GM12878 (cell line): ENCODE measurements at regions not wholly inside any gene's neighbourhood (a gene's known extent, or its start where the extent isn't known, plus 50 kb on each side); places are given as distances from the start of the nearest gene placed in this dataset.

Source experiments
- ATF7 ChIP-seq: fragments of 450-650 bp; IDR thresholded peaks from 2 replicates; pipeline ENCODE4 v1.6.1; 2016; ENCODE audit warnings: low read depth, mild to moderate bottlenecking
- CEBPB ChIP-seq, 2 experiments: fragments of 150-350 bp in 1 of 2; IDR thresholded peaks; 2 replicates each; pipeline ENCODE4 v1.6.1; 2012 to 2014; ENCODE audit warnings: low read depth in 2 of 2, low read length in 2 of 2, borderline replicate concordance in 1 of 2, inconsistent platforms in 1 of 2
- CHD2 ChIP-seq: IDR thresholded peaks from 2 replicates; pipeline ENCODE4 v1.6.1; 2011; ENCODE audit warnings: low read depth, low read length, improper control_type of control experiment, borderline replicate concordance
- EED ChIP-seq: sonication (generic); IDR thresholded peaks from 2 replicates; pipeline ENCODE4 v1.6.1; 2016; ENCODE audit warnings: antibody characterized with exemption, low read depth
- PAX8 ChIP-seq: fragments of 450-650 bp; IDR thresholded peaks from 2 replicates; pipeline ENCODE4 v1.6.1; 2017; ENCODE audit warnings: mild to moderate bottlenecking, moderate library complexity
- TCF12 ChIP-seq: IDR thresholded peaks from 2 replicates; pipeline ENCODE4 v1.6.1; 2011; ENCODE audit warnings: low read depth, mild to moderate bottlenecking, low read length
- TF ChIP-seq, protein P1 (sequence below): IDR thresholded peaks from 2 replicates; pipeline ENCODE4 v1.6.1; 2012; ENCODE audit warnings: improper control_type of control experiment, low read depth, low read length; ENCODE audit not compliant: insufficient replicate concordance
- TF ChIP-seq, protein P2 (sequence below): IDR thresholded peaks from 2 replicates; pipeline ENCODE4 v1.6.1; 2011; ENCODE audit warnings: low read depth, low read length, improper control_type of control experiment, borderline replicate concordance

DNA sequence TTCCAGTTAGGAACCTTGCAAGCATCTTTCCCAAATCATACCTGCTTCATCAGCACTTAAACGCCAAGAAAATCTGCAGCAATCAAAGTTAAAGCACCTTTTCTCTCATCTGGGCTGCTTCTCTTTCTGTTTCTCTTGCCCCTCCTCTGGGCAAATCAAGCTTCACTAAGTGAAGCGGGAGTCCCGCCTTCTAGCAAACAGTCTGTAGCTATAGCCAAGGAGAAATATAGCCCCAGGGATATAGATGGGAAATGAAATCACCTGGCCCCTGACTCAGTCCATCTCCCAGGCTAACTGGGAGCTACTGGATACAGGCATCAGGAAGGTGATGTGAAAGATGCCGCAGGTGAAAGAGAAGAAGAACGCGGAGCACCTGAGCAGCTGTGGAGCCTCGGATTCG, 481.9 kb downstream of the C6orf118 start (continued):
- TF ChIP-seq, protein P1, sequence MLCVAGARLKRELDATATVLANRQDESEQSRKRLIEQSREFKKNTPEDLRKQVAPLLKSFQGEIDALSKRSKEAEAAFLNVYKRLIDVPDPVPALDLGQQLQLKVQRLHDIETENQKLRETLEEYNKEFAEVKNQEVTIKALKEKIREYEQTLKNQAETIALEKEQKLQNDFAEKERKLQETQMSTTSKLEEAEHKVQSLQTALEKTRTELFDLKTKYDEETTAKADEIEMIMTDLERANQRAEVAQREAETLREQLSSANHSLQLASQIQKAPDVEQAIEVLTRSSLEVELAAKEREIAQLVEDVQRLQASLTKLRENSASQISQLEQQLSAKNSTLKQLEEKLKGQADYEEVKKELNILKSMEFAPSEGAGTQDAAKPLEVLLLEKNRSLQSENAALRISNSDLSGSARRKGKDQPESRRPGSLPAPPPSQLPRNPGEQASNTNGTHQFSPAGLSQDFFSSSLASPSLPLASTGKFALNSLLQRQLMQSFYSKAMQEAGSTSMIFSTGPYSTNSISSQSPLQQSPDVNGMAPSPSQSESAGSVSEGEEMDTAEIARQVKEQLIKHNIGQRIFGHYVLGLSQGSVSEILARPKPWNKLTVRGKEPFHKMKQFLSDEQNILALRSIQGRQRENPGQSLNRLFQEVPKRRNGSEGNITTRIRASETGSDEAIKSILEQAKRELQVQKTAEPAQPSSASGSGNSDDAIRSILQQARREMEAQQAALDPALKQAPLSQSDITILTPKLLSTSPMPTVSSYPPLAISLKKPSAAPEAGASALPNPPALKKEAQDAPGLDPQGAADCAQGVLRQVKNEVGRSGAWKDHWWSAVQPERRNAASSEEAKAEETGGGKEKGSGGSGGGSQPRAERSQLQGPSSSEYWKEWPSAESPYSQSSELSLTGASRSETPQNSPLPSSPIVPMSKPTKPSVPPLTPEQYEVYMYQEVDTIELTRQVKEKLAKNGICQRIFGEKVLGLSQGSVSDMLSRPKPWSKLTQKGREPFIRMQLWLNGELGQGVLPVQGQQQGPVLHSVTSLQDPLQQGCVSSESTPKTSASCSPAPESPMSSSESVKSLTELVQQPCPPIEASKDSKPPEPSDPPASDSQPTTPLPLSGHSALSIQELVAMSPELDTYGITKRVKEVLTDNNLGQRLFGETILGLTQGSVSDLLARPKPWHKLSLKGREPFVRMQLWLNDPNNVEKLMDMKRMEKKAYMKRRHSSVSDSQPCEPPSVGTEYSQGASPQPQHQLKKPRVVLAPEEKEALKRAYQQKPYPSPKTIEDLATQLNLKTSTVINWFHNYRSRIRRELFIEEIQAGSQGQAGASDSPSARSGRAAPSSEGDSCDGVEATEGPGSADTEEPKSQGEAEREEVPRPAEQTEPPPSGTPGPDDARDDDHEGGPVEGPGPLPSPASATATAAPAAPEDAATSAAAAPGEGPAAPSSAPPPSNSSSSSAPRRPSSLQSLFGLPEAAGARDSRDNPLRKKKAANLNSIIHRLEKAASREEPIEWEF = no peak
- TF ChIP-seq ATF7 = no peak
- TF ChIP-seq, protein P2, sequence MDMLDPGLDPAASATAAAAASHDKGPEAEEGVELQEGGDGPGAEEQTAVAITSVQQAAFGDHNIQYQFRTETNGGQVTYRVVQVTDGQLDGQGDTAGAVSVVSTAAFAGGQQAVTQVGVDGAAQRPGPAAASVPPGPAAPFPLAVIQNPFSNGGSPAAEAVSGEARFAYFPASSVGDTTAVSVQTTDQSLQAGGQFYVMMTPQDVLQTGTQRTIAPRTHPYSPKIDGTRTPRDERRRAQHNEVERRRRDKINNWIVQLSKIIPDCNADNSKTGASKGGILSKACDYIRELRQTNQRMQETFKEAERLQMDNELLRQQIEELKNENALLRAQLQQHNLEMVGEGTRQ = no peak
- TF ChIP-seq EED = no peak
- no peak for TF ChIP-seq CHD2
- no peak for TF ChIP-seq CEBPB (IDR thresholded peaks at IDR 0.05; ENCODE audit: borderline replicate concordance in 1 of 2, low read depth in 2 of 2, low read length in 2 of 2)
- no peak for TF ChIP-seq PAX8
- no peak for TF ChIP-seq TCF12
- TF ChIP-seq, all 136 proteins: peak for 0
